SH-SY5Y (cell line): ENCODE measurements at regions not wholly inside any gene's neighbourhood (a gene's known extent, or its start where the extent isn't known, plus 50 kb on each side); places are given as distances from the start of the nearest gene placed in this dataset.

Experiments
- GATA2 ChIP-seq: IDR thresholded peaks from 2 replicates; pipeline ENCODE4 v1.6.1; 2011; ENCODE audit warnings: mild to moderate bottlenecking, low read depth, low read length
- GATA3 ChIP-seq: IDR thresholded peaks from 2 replicates; pipeline ENCODE4 v1.6.1; 2011; ENCODE audit warnings: low read depth, mild to moderate bottlenecking, low read length, moderate library complexity

GRCh38 chr1:242745079-242745478, 220.6 kb upstream of the PLD5 start:
- TF ChIP-seq GATA2 (no peak), GATA3 (no peak)
